Breast epithelium (tissue), 3 donors: ENCODE measurements at regions not wholly inside any gene's neighbourhood (a gene's known extent, or its start where the extent isn't known, plus 50 kb on each side); places are given as distances from the start of the nearest gene placed in this dataset.

Experiments
- POLR2A ChIP-seq: fragments of 450-650 bp; IDR thresholded peaks from one replicate; pipeline ENCODE4 v1.6.1; 2016; ENCODE audit warnings: antibody characterized with exemption, mild to moderate bottlenecking, moderate library complexity
- POLR2AphosphoS5 ChIP-seq, 3 donors: sonication (generic); formaldehyde crosslinking; IDR thresholded peaks; one replicate each; pipeline ENCODE4 v1.6.1; 2017; ENCODE audit warnings: antibody characterized with exemption in 3 of 3

DNA sequence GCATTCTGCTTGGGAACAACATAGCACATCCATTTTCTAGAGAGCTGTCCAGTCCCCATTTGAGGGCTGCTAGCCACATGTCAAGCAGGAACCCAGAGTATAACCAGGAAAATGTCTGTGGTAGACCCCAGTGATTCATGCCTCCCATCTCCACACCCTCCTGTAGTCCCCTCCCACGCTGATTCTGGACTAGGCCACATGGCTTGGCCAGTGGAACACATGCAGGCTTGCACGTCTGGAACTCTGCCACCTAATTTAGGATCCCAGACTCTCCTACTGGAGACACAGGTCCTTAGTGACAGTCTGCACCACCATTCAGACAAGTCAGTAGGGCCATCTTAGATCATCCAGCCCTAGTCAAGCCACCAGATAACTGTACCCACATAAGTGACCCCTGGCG is 149.8 kb downstream of the ZIC5 start:
- no peak for TF ChIP-seq POLR2AphosphoS5 (IDR thresholded peaks at IDR 0.05)
- TF ChIP-seq POLR2A = no peak
